SK-N-SH treated with all-trans-retinoic acid at 6 μM for 48 hours (cell line): ENCODE measurements at regions not wholly inside any gene's neighbourhood (a gene's known extent, or its start where the extent isn't known, plus 50 kb on each side); places are given as distances from the start of the nearest gene placed in this dataset.

ENCODE experiments used
- ATAC-seq: fragments of 200-7000 bp; cut with Tn5 transposase; 3 replicates; pipeline ENCODE4 v1.9.1; 2020; ENCODE audit warnings: mild to moderate bottlenecking, moderate library complexity
- ARNTL ChIP-seq: fragments of 450-650 bp; formaldehyde crosslinking; IDR thresholded peaks from 2 replicates; pipeline ENCODE4 v1.5.0; 2020; ENCODE audit warnings: low read depth, mild to moderate bottlenecking, moderate library complexity, borderline replicate concordance
- BACH2 ChIP-seq: fragments of 250-450 bp; sonication (Bioruptor Pico); IDR thresholded peaks from 2 replicates; pipeline ENCODE4 v1.9.0; 2021; ENCODE audit warnings: mild to moderate bottlenecking, borderline replicate concordance
- CSDC2 ChIP-seq: fragments of 250-450 bp; sonication (Bioruptor Pico); IDR thresholded peaks from 2 replicates; pipeline ENCODE4 v1.5.0; 2020; ENCODE audit warnings: mild to moderate bottlenecking, moderate library complexity
- ESRRG ChIP-seq: fragments of 250-450 bp; sonication (Bioruptor Pico); IDR thresholded peaks from 2 replicates; pipeline ENCODE4 v1.6.1; 2021; ENCODE audit warnings: mild to moderate bottlenecking
- GLIS3 ChIP-seq: fragments of 250-450 bp; sonication (Bioruptor Pico); IDR thresholded peaks from 2 replicates; pipeline ENCODE4 v1.5.0; 2020; ENCODE audit warnings: mild to moderate bottlenecking, moderate library complexity
- ISL1 ChIP-seq: fragments of 250-450 bp; sonication (Bioruptor Pico); IDR thresholded peaks from 2 replicates; pipeline ENCODE4 v2.1.2; 2022; ENCODE audit warnings: mild to moderate bottlenecking, moderate library complexity
- OSR1 ChIP-seq: fragments of 250-450 bp; sonication (Bioruptor Pico); IDR thresholded peaks from 2 replicates; pipeline ENCODE4 v1.8.0; 2022; ENCODE audit warnings: moderate library complexity, mild to moderate bottlenecking, inconsistent platforms
- PPARA ChIP-seq: fragments of 250-450 bp; sonication (Bioruptor Pico); IDR thresholded peaks from 2 replicates; pipeline ENCODE4 v1.5.0; 2020; ENCODE audit warnings: mild to moderate bottlenecking, borderline replicate concordance
- RARB ChIP-seq: fragments of 250-450 bp; sonication (Bioruptor Pico); IDR thresholded peaks from 2 replicates; pipeline ENCODE4 v1.8.0; 2021; ENCODE audit warnings: mild to moderate bottlenecking, moderate library complexity
- SNAI2 ChIP-seq: fragments of 250-450 bp; sonication (Bioruptor Pico); IDR thresholded peaks from 2 replicates; pipeline ENCODE4 v1.5.0; 2020; ENCODE audit warnings: mild to moderate bottlenecking, moderate library complexity
- TOX ChIP-seq: fragments of 250-450 bp; sonication (Bioruptor Pico); IDR thresholded peaks from 2 replicates; pipeline ENCODE4 v1.8.0; 2021; ENCODE audit warnings: mild to moderate bottlenecking, moderate library complexity, borderline replicate concordance
- ZC3H10 ChIP-seq: fragments of 250-450 bp; sonication (Bioruptor Pico); IDR thresholded peaks from 2 replicates; pipeline ENCODE4 v1.5.1; 2021; ENCODE audit warnings: mild to moderate bottlenecking, moderate library complexity
- ZFP3 ChIP-seq: fragments of 250-450 bp; sonication (Bioruptor Pico); IDR thresholded peaks from 2 replicates; pipeline ENCODE4 v1.5.0; 2020; ENCODE audit warnings: mild to moderate bottlenecking, moderate library complexity
- ZNF565 ChIP-seq: fragments of 450-650 bp; formaldehyde crosslinking; conservative IDR thresholded peaks from 2 replicates; pipeline ENCODE4 v1.5.0; 2020; ENCODE audit warnings: low read depth, mild to moderate bottlenecking, moderate library complexity
- ZNF70 ChIP-seq: fragments of 450-650 bp; formaldehyde crosslinking; IDR thresholded peaks from 2 replicates; pipeline ENCODE4 v1.5.0; 2020; ENCODE audit warnings: mild to moderate bottlenecking, moderate library complexity
- ZNF8 ChIP-seq: fragments of 450-650 bp; formaldehyde crosslinking; IDR thresholded peaks from 2 replicates; pipeline ENCODE4 v1.5.0; 2020; ENCODE audit warnings: mild to moderate bottlenecking, moderate library complexity
- TF ChIP-seq, protein P1 (sequence below): fragments of 250-450 bp; sonication (Bioruptor Pico); IDR thresholded peaks from 2 replicates; pipeline ENCODE4 v1.5.0; 2020; ENCODE audit warnings: mild to moderate bottlenecking, moderate library complexity
- TF ChIP-seq, protein P2 (sequence below): fragments of 250-450 bp; sonication (Bioruptor Pico); IDR thresholded peaks from 2 replicates; pipeline ENCODE4 v1.8.0; 2020; ENCODE audit warnings: mild to moderate bottlenecking, moderate library complexity, borderline replicate concordance
- TF ChIP-seq, protein P3 (sequence below): fragments of 250-450 bp; sonication (Bioruptor Pico); IDR thresholded peaks from 2 replicates; pipeline ENCODE4 v1.5.1; 2021; ENCODE audit warnings: mild to moderate bottlenecking, moderate library complexity
- TF ChIP-seq, protein P4 (sequence below): fragments of 250-450 bp; sonication (Bioruptor Pico); IDR thresholded peaks from 2 replicates; pipeline ENCODE4 v1.8.0; 2021; ENCODE audit warnings: low read depth, mild to moderate bottlenecking, moderate library complexity, borderline replicate concordance

DNA sequence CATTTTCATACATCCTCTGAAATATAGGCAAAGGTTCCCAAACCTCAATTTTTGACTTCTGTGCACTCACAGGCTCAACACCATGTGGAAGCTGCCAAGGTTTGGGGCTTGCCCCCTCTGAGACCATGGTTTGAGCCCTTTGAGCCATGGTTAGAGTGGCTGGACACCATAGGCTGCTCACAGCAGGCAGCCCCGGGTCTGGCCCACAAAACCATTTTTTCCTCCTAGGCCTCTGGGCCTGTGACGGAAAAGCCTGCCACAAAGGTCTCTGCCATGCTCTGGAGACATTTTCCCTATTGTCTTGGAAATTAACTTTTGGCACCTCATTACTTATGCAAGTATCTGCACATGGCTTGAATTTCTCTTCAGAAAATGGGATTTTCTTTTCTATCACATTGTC lies 1113.2 kb upstream of the ATXN7L3B start:
- TF ChIP-seq ZC3H10 (CRISPR knock-in tag) (no peak), ZFP3 (CRISPR knock-in tag) (no peak), TOX (CRISPR knock-in tag) (no peak), PPARA (CRISPR knock-in tag) (no peak), ZNF565 (no peak), ZNF8 (CRISPR knock-in tag) (no peak), GLIS3 (CRISPR knock-in tag) (no peak)
- TF ChIP-seq, protein P1, sequence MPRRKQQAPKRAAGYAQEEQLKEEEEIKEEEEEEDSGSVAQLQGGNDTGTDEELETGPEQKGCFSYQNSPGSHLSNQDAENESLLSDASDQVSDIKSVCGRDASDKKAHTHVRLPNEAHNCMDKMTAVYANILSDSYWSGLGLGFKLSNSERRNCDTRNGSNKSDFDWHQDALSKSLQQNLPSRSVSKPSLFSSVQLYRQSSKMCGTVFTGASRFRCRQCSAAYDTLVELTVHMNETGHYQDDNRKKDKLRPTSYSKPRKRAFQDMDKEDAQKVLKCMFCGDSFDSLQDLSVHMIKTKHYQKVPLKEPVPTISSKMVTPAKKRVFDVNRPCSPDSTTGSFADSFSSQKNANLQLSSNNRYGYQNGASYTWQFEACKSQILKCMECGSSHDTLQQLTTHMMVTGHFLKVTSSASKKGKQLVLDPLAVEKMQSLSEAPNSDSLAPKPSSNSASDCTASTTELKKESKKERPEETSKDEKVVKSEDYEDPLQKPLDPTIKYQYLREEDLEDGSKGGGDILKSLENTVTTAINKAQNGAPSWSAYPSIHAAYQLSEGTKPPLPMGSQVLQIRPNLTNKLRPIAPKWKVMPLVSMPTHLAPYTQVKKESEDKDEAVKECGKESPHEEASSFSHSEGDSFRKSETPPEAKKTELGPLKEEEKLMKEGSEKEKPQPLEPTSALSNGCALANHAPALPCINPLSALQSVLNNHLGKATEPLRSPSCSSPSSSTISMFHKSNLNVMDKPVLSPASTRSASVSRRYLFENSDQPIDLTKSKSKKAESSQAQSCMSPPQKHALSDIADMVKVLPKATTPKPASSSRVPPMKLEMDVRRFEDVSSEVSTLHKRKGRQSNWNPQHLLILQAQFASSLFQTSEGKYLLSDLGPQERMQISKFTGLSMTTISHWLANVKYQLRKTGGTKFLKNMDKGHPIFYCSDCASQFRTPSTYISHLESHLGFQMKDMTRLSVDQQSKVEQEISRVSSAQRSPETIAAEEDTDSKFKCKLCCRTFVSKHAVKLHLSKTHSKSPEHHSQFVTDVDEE, result no peak
- no peak for ATAC-seq

DNA sequence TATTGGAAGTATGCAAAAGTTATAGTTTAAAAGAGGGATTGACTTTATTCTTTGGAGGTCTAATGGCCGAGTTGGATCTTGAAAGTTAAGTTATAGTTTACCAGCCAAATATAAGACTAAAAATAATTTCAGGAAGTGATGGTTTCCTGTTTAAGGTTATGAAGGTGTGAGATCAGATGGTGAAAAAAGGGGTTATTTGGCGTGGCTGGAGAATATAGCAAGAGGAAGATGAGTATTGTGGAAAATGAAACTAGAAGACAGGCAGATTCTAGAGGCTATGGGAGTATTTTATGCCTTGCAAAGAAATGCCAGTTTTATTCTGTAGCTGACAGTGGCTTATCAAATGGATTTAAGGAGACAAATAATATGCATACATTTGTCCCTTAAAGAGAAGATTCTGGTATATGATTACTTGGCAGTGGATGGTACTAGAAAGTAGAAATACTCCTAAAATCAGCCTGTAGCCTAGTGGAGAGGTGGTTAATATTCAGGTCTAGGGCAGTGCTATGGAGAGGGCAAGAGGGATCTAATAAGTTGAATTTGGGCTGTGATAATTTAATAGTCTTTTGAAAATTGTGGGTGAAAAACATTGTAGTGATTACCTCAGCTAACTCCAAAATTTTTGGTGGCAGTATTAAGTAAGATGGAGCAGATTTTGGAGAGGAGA lies 1091.8 kb upstream of the ATXN7L3B start:
- no peak for ATAC-seq

DNA sequence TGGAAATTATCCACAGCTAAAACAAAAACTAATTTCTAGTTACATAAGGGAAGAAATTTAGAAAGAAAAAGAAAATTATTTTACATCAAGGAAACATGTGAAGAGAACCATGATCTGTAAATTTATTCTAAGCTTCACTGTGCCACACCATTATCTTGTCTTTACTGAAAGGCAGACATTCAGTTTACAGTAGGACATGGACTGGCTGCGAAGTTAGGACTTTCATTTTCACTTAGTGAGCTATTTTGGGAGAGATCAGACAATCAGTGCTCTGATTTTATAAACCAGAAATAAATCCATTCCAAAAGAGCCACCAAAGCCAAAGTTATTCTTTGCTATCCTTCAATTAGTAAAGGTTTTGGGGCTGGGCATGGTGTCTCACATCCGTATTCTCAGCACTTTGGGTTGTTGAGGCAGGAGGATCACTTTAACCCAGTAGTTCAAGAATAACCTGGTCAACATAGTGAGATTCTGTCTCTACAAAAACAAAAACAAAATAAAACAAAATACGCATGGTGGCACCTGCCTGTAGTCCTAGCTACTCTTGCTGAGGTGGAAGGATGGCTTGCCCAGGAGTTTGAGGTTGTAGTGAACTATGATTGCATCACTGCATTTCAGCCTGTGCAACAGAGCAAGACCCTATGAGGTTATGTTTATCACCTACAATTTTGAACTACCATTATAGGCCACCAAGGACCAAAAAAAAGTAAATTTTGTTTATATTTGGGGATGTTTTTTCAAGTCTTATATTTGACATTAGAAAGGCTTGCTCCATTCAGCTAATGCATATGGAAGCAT lies 1084.8 kb upstream of the ATXN7L3B start:
- no peak for ATAC-seq
- TF ChIP-seq SNAI2 (CRISPR knock-in tag), result no peak
- no peak for TF ChIP-seq OSR1 (CRISPR knock-in tag)
- no peak for TF ChIP-seq TOX (CRISPR knock-in tag)
- no peak for TF ChIP-seq RARB (CRISPR knock-in tag)

More for the DNA sequence above, 1091.8 kb upstream of the ATXN7L3B start:
- TF ChIP-seq GLIS3 (CRISPR knock-in tag), result no peak
- no peak for TF ChIP-seq CSDC2 (CRISPR knock-in tag)
- TF ChIP-seq, protein P1, result no peak
- TF ChIP-seq, protein P2, sequence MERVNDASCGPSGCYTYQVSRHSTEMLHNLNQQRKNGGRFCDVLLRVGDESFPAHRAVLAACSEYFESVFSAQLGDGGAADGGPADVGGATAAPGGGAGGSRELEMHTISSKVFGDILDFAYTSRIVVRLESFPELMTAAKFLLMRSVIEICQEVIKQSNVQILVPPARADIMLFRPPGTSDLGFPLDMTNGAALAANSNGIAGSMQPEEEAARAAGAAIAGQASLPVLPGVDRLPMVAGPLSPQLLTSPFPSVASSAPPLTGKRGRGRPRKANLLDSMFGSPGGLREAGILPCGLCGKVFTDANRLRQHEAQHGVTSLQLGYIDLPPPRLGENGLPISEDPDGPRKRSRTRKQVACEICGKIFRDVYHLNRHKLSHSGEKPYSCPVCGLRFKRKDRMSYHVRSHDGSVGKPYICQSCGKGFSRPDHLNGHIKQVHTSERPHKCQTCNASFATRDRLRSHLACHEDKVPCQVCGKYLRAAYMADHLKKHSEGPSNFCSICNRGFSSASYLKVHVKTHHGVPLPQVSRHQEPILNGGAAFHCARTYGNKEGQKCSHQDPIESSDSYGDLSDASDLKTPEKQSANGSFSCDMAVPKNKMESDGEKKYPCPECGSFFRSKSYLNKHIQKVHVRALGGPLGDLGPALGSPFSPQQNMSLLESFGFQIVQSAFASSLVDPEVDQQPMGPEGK (CRISPR knock-in tag), result no peak
- TF ChIP-seq, protein P3, sequence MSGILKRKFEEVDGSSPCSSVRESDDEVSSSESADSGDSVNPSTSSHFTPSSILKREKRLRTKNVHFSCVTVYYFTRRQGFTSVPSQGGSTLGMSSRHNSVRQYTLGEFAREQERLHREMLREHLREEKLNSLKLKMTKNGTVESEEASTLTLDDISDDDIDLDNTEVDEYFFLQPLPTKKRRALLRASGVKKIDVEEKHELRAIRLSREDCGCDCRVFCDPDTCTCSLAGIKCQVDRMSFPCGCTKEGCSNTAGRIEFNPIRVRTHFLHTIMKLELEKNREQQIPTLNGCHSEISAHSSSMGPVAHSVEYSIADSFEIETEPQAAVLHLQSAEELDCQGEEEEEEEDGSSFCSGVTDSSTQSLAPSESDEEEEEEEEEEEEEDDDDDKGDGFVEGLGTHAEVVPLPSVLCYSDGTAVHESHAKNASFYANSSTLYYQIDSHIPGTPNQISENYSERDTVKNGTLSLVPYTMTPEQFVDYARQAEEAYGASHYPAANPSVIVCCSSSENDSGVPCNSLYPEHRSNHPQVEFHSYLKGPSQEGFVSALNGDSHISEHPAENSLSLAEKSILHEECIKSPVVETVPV (CRISPR knock-in tag), result no peak
- no peak for TF ChIP-seq OSR1 (CRISPR knock-in tag)
- no peak for TF ChIP-seq ZNF70
- TF ChIP-seq ZFP3 (CRISPR knock-in tag), result no peak
- no peak for TF ChIP-seq ISL1
- TF ChIP-seq ZNF565, result no peak
- TF ChIP-seq ESRRG (CRISPR knock-in tag), result no peak
- no peak for TF ChIP-seq ARNTL (CRISPR knock-in tag)

DNA sequence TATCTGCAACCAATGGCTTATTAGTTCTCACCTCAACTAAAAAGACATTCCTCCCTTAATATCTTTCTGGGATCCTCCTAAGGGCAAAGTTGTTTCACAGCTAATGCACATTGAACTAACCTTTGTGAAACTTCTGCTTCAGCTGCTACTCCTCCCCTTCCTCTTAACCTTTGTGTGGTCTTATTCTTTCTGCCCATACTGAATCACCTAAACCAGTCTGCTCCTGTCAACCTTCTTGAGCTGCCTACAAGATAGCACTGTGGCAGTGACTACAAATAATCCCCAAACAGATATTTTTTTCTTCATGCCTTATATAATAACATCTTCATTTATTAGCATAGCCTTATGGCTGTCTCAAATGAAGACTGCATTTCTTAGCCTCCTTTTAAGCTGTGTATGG lies 1077.4 kb upstream of the ATXN7L3B start:
- ATAC-seq, result no peak
- TF ChIP-seq TOX (CRISPR knock-in tag), result no peak
- no peak for TF ChIP-seq OSR1 (CRISPR knock-in tag)
- TF ChIP-seq ZNF565, result no peak
- TF ChIP-seq PPARA (CRISPR knock-in tag), result no peak
- no peak for TF ChIP-seq BACH2
- TF ChIP-seq CSDC2 (CRISPR knock-in tag), result no peak
- TF ChIP-seq, protein P4, sequence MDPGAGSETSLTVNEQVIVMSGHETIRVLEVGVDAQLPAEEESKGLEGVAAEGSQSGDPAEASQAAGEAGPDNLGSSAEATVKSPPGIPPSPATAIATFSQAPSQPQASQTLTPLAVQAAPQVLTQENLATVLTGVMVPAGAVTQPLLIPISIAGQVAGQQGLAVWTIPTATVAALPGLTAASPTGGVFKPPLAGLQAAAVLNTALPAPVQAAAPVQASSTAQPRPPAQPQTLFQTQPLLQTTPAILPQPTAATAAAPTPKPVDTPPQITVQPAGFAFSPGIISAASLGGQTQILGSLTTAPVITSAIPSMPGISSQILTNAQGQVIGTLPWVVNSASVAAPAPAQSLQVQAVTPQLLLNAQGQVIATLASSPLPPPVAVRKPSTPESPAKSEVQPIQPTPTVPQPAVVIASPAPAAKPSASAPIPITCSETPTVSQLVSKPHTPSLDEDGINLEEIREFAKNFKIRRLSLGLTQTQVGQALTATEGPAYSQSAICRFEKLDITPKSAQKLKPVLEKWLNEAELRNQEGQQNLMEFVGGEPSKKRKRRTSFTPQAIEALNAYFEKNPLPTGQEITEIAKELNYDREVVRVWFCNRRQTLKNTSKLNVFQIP (CRISPR knock-in tag), result no peak
- no peak for TF ChIP-seq GLIS3 (CRISPR knock-in tag)
- no peak for TF ChIP-seq ZC3H10 (CRISPR knock-in tag)
- TF ChIP-seq ISL1, result no peak
- TF ChIP-seq ARNTL (CRISPR knock-in tag), result no peak
- TF ChIP-seq ESRRG (CRISPR knock-in tag), result no peak
- TF ChIP-seq, protein P3 (CRISPR knock-in tag), result no peak
- TF ChIP-seq ZNF70, result no peak
- TF ChIP-seq ZNF8 (CRISPR knock-in tag), result no peak
